Left lung (tissue), 4 donors: ENCODE measurements at regions not wholly inside any gene's neighbourhood (a gene's known extent, or its start where the extent isn't known, plus 50 kb on each side); places are given as distances from the start of the nearest gene placed in this dataset.

Source experiments
- ATAC-seq: fragments of 200-7000 bp; cut with Tn5 transposase; one replicate; pipeline ENCODE4 v1.9.1; 2020; ENCODE audit warnings: moderate library complexity
- DNase-seq, 4 donors: peaks; one replicate each; pipeline ENCODE4 v3.0.0-alpha.2; 2013 to 2020
- H3K27ac ChIP-seq, 2 donors: fragments of 200-600 bp; sonication (generic) in 1 of 2; one replicate each; pipeline versions ENCODE4 v1.5.0 to v1.8.0; 2020 to 2021
- H3K27me3 ChIP-seq, 2 donors: fragments of 200-600 bp; sonication (generic) in 1 of 2; one replicate each; pipeline versions ENCODE4 v1.5.0 to v1.8.0; 2020 to 2021
- H3K36me3 ChIP-seq, 2 donors: fragments of 200-600 bp; sonication (generic) in 1 of 2; one replicate each; pipeline versions ENCODE4 v1.5.0 to v1.8.0; 2020 to 2021
- H3K4me1 ChIP-seq, 2 donors: fragments of 200-600 bp; one replicate each; pipeline ENCODE4 v1.8.0; 2021
- H3K4me3 ChIP-seq, 2 donors: fragments of 200-600 bp; sonication (generic) in 1 of 2; one replicate each; pipeline versions ENCODE4 v1.5.0 to v1.8.0; 2020 to 2021; ENCODE audit warnings: mild to moderate bottlenecking in 1 of 2
- H3K9me3 ChIP-seq, 2 donors: fragments of 200-600 bp; sonication (generic) in 1 of 2; one replicate each; pipeline versions ENCODE4 v1.5.0 to v1.8.0; 2020 to 2021
- CTCF ChIP-seq, 2 donors: fragments of 200-600 bp; sonication (generic) in 1 of 2; IDR thresholded peaks; one replicate each; pipeline versions ENCODE4 v1.5.0 to v1.8.0; 2021; ENCODE audit warnings: antibody characterized with exemption in 2 of 2
- intact Hi-C, 2 donors: fragments of 100-400 bp; cut with DNase I; formaldehyde crosslinking; loops; one replicate each; pipeline versions ENCODE4 v1.11.2 to v1.14.2; 2022
- donor health status: DM: no; HTN: yes; CAD: no.
- donor health status: DM: no; HTN: no; CAD: no.

DNA sequence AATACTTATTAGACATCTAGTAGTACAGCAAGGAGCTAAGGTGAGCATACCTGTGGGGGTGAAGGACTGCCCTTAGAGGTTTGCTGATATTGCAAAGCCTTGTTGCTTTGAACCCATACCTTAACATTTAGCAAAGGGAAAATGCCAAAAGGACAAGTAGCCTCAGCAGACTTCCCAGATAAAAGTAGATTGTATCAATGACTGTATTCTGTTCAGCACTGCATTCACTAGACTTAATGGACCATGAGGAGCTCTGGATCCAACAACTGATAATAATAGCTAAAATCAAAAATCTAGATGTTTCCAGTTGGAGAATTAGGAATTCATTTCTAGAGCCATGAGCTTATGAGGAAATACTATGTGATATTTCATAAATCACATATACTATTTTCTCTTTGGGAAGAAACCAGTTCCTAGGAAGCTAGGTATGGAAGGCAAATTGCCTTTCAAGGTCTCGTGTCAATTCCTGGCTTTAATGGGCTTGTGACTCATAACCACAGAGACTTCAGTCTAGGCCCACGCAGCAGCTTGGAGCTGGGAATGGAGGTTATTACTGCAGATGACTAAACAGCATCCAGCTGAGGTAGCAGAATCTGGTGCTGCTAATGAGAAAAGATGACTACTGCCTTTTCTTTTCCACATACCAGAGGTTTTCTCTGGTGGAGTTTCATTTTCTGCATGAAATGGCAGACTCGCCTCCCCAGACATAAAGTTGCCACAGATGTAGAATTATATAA is 191.2 kb upstream of the NABP1 start:
- Histone ChIP-seq H3K4me3 (no peak overlapping the region), H3K4me1 (peaks cover 0 to 3% of the 10 kb centered on the region in 2 donors), H3K36me3 (no peaks in the 10 kb centered on the region), H3K27me3 (no peaks in the 10 kb centered on the region), H3K27ac (no peak overlapping the region), H3K9me3 (peaks cover 0 to 22% of the 10 kb centered on the region in 2 donors)
- ATAC-seq, result peak; percentile 83
- intact Hi-C loops, result no loop called here
- DNase-seq, result peak in 1 of 4 donors; percentile 43
- no peak for TF ChIP-seq CTCF (IDR thresholded peaks at IDR 0.05)

DNA sequence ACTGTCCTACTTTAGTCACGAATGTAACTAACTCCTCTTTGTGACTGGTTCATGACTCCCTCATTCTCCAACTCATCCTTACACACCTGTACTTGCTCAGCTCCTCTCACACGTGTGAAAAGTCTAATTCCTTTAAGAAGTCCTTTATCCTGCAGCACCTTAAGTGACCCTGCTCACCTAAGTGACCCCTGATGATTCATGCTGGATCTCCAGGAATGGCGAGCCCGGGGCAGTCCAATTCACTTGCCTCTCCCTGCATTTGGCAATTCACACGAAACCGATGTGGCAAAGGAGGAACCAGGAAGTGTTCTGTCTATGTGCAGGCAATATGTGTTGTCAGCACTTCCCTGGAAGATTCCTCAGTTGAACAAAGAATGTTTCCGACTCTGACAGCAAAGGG is 189.8 kb upstream of the NABP1 start:
- no peak for TF ChIP-seq CTCF (IDR thresholded peaks at IDR 0.05)
- Histone ChIP-seq H3K36me3 (no peaks in the 10 kb centered on the region), H3K4me1 (peaks cover 0 to 3% of the 10 kb centered on the region in 2 donors), H3K9me3 (peaks cover 0 to 14% of the 10 kb centered on the region in 2 donors), H3K4me3 (no peak overlapping the region), H3K27ac (no peak overlapping the region), H3K27me3 (no peaks in the 10 kb centered on the region)
- DNase-seq, result no peak
- intact Hi-C loops, result no loop called here
- ATAC-seq, result peak; percentile 27

- no peak for TF ChIP-seq CTCF (IDR thresholded peaks at IDR 0.05)
- no peaks in the 10 kb centered on the region for H3K36me3 ChIP-seq
- H3K27me3 ChIP-seq, result no peaks in the 10 kb centered on the region
- no peak overlapping the region for H3K27ac ChIP-seq
- peaks cover 0 to 3% of the 10 kb centered on the region in 2 donors for H3K9me3 ChIP-seq
- ATAC-seq (no peak), DNase-seq (no peak)
- intact Hi-C loops, result no loop called here
- no peak overlapping the region for H3K4me3 ChIP-seq
- peaks cover 0 to 3% of the 10 kb centered on the region in 2 donors for H3K4me1 ChIP-seq
Observed at GRCh38 chr2:191489177-191489576, 188.8 kb upstream of the NABP1 start.

DNA sequence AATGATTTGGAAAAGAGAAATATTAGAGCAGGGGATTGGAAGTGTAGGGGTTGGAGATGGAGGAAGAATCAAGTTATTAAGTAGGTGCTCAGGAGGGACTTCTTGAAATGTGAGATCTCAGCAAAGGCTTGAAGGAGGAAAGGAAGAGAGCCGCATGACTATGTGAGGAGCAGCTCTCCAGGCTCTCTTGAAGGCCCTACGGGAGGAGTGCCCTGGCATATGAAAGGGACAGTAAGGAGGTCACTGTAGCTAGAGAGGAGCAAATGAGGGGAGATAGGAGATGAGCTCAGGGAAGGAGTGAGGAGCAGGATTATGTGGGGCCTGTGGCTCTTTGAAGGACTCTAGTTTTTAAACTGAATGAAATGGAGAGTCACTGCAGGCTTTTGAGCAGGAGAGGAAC is 181.1 kb upstream of the NABP1 start:
- DNase-seq, result no peak
- peaks cover 4 to 8% of the 10 kb centered on the region in 2 donors for H3K4me1 ChIP-seq
- no peak for ATAC-seq
- H3K27me3 ChIP-seq, result no peaks in the 10 kb centered on the region
- H3K27ac ChIP-seq, result no peak overlapping the region
- no peaks in the 10 kb centered on the region for H3K9me3 ChIP-seq
- intact Hi-C loops, result no loop called here
- no peak overlapping the region for H3K4me3 ChIP-seq
- H3K36me3 ChIP-seq, result no peaks in the 10 kb centered on the region
- no peak for TF ChIP-seq CTCF (IDR thresholded peaks at IDR 0.05)

GRCh38 chr2:191497822-191498221 is 180.1 kb upstream of the NABP1 start:
- DNase-seq, result no peak
- Histone ChIP-seq H3K4me3 (no peak overlapping the region), H3K27me3 (no peaks in the 10 kb centered on the region), H3K9me3 (no peaks in the 10 kb centered on the region), H3K4me1 (peaks cover 4 to 8% of the 10 kb centered on the region in 2 donors), H3K27ac (no peak overlapping the region), H3K36me3 (no peaks in the 10 kb centered on the region)
- ATAC-seq, result no peak
- no peak for TF ChIP-seq CTCF (IDR thresholded peaks at IDR 0.05)
- intact Hi-C loops, result no loop called here
